K562 (cell line): ENCODE measurements at regions not wholly inside any gene's neighbourhood (a gene's known extent, or its start where the extent isn't known, plus 50 kb on each side); places are given as distances from the start of the nearest gene placed in this dataset.

Experiments
- ATAC-seq: fragments of 200-7000 bp; cut with Tn5 transposase; 3 replicates; pipeline ENCODE4 v1.9.1; 2020; ENCODE audit warnings: moderate library complexity
- BruUV-seq: library from RNA; stranded (reverse); fragments of 400-500 nt; replicated peaks from 2 replicates; lab custom pipeline; 2021; lab: Mats Ljungman, UMichigan
- CTCF ChIA-PET: fragments of 300-600 bp; formaldehyde crosslinking; extraction: SDS; loops from one replicate; lab custom pipeline; 2021; ENCODE audit warnings: low intra/inter-chr PET ratio; lab: Yijun Ruan, JAX
- POLR2A ChIA-PET: fragments of 300-600, 350-650 bp; sonication (Branson Sonifier 250); formaldehyde crosslinking; extraction: SDS; loops from one replicate; lab custom pipeline; 2021; ENCODE audit warnings: antibody characterized with exemption, inconsistent platforms; lab: Yijun Ruan, JAX
- DNase-seq, 4 experiments: peaks; one replicate each; pipeline versions ENCODE4 v3.0.0 to v3.0.0-alpha.2; 2011 to 2018; ENCODE audit warnings: low spot score in 3 of 4, mixed read lengths in 3 of 4; ENCODE audit errors: extremely low read depth in 1 of 4
- FAIRE-seq: peaks from 2 replicates; lab custom pipeline; 2011; peaks lifted over from hg19 to GRCh38; lab: Jason Lieb, UNC
- H2AFZ ChIP-seq: 2 replicates; pipeline ENCODE4 v1.6.0; 2011; ENCODE audit warnings: low read depth, low read length, control low read depth, inconsistent platforms
- H3K27ac ChIP-seq: fragments of 200-600 bp; 3 replicates; pipeline ENCODE4 v1.8.0; 2011; ENCODE audit warnings: low read depth, mild to moderate bottlenecking, control low read depth, inconsistent platforms, low read length, moderate library complexity, mixed read lengths; ENCODE audit errors: extremely low read depth
- H3K27me3 ChIP-seq, 2 experiments: fragments of 300-600 bp in 1 of 2; 2 replicates in 1 of 2; 3 replicates in 1 of 2; pipeline versions ENCODE4 v1.6.0 to v1.8.0; 2011; ENCODE audit warnings: inconsistent platforms in 2 of 2, low read length in 2 of 2, mild to moderate bottlenecking in 1 of 2, mixed read lengths in 1 of 2, moderate library complexity in 1 of 2; ENCODE audit not compliant: control insufficient read depth in 2 of 2, insufficient read depth in 2 of 2
- H3K36me3 ChIP-seq: fragments of 300-600 bp; 3 replicates; pipeline ENCODE4 v1.8.0; 2011; ENCODE audit warnings: mild to moderate bottlenecking, low read length, inconsistent platforms; ENCODE audit not compliant: control insufficient read depth, insufficient read depth
- H3K4me1 ChIP-seq, 2 experiments: fragments of 200-600 bp in 1 of 2; replicated peaks in 1 of 2; 2 replicates in 1 of 2; 3 replicates in 1 of 2; pipeline versions ENCODE4 v1.5.1 to v1.8.0; 2011; ENCODE audit warnings: inconsistent platforms in 2 of 2, low read length in 2 of 2, mild to moderate bottlenecking in 1 of 2, mixed read lengths in 1 of 2, moderate library complexity in 1 of 2; ENCODE audit not compliant: control insufficient read depth in 2 of 2, insufficient read depth in 2 of 2
- H3K4me2 ChIP-seq: 2 replicates; pipeline ENCODE4 v1.6.1; 2011; ENCODE audit warnings: low read length, control low read depth, inconsistent platforms, mixed read lengths; ENCODE audit not compliant: insufficient read depth
- H3K4me3 ChIP-seq: fragments of 200-600 bp; sonication (generic), shearing (Covaris generic); 2 replicates; pipeline ENCODE4 v1.5.1; 2016; ENCODE audit warnings: control low read depth, inconsistent platforms
- H3K79me2 ChIP-seq: fragments of 200-600 bp; 3 replicates; pipeline ENCODE4 v1.8.0; 2011; ENCODE audit warnings: low read length, inconsistent platforms; ENCODE audit not compliant: control insufficient read depth, insufficient read depth
- H3K9ac ChIP-seq, 2 experiments: 2 replicates each; pipeline versions ENCODE4 v1.6.0 to v1.6.1; 2011; ENCODE audit warnings: low read depth in 2 of 2, low read length in 2 of 2, control low read depth in 1 of 2, inconsistent platforms in 1 of 2, mild to moderate bottlenecking in 1 of 2, mixed read lengths in 1 of 2; ENCODE audit not compliant: insufficient read depth in 1 of 2
- H3K9me1 ChIP-seq: one replicate; pipeline ENCODE4 v1.6.0; 2011; ENCODE audit warnings: inconsistent platforms, mild to moderate bottlenecking, low read length, moderate library complexity; ENCODE audit not compliant: control insufficient read depth, insufficient read depth
- H3K9me3 ChIP-seq: replicated peaks from 2 replicates; pipeline ENCODE4 v1.5.1; 2011; ENCODE audit warnings: low read depth, low read length, inconsistent platforms; ENCODE audit not compliant: control insufficient read depth, insufficient read depth
- H4K20me1 ChIP-seq: replicated peaks from 2 replicates; pipeline ENCODE4 v1.6.1; 2011; ENCODE audit warnings: low read length, inconsistent platforms, mixed read lengths; ENCODE audit not compliant: control insufficient read depth, insufficient read depth
- FOXJ3 ChIP-seq: sonication (generic); formaldehyde crosslinking; IDR thresholded peaks from 2 replicates; pipeline ENCODE4 v1.4.0; 2020; ENCODE audit warnings: mild to moderate bottlenecking, missing genetic modification reagents
- GTF2A2 ChIP-seq: IDR thresholded peaks from 2 replicates; pipeline ENCODE4 v1.6.1; 2016; ENCODE audit warnings: mild to moderate bottlenecking, missing genetic modification characterization, missing compliant biosample characterization
- GTF2F1 ChIP-seq: IDR thresholded peaks from 2 replicates; pipeline ENCODE4 v1.6.1; 2011; ENCODE audit warnings: low read depth, low read length, improper control_type of control experiment
- HEY1 ChIP-seq: fragments of 250-450 bp; sonication (Bioruptor Pico); IDR thresholded peaks from 2 replicates; pipeline ENCODE4 v1.5.0; 2020; ENCODE audit warnings: mild to moderate bottlenecking, moderate library complexity, borderline replicate concordance
- MAZ ChIP-seq, 2 experiments: fragments of 450-650 bp in 1 of 2; sonication (generic) in 1 of 2; formaldehyde crosslinking; IDR thresholded peaks in 1 of 2; conservative IDR thresholded peaks in 1 of 2; 2 replicates each; pipeline versions ENCODE4 v1.4.0 to v1.5.0; 2020; ENCODE audit warnings: mild to moderate bottlenecking in 1 of 2, missing genetic modification reagents in 1 of 2
- MYC ChIP-seq, 2 experiments: fragments of 250-450 bp in 1 of 2; sonication (Bioruptor Pico) in 1 of 2; IDR thresholded peaks; 2 replicates each; pipeline versions ENCODE4 v1.5.1 to v1.6.1; 2012 to 2021; ENCODE audit warnings: low read depth in 2 of 2, borderline replicate concordance in 1 of 2, improper control_type of control experiment in 1 of 2, low read length in 1 of 2, mild to moderate bottlenecking in 1 of 2, moderate library complexity in 1 of 2
- NFATC3 ChIP-seq: fragments of 450-650 bp; IDR thresholded peaks from 2 replicates; pipeline ENCODE4 v1.6.1; 2017; ENCODE audit warnings: mild to moderate bottlenecking
- NRF1 ChIP-seq, 2 experiments: fragments of 450-650 bp; IDR thresholded peaks in 1 of 2; conservative IDR thresholded peaks in 1 of 2; 2 replicates each; pipeline ENCODE4 v1.6.1; 2014; ENCODE audit warnings: mild to moderate bottlenecking in 2 of 2
- RBM25 ChIP-seq: fragments of 200-400 bp; formaldehyde crosslinking; IDR thresholded peaks from 2 replicates; pipeline ENCODE4 v1.6.1; 2018; ENCODE audit warnings: low read length, low read depth, moderate library complexity; ENCODE audit not compliant: severe bottlenecking
- TBL1XR1 ChIP-seq, 2 experiments: IDR thresholded peaks; 2 replicates each; pipeline ENCODE4 v1.6.1; 2012; ENCODE audit warnings: improper control_type of control experiment in 2 of 2, low read length in 2 of 2, mild to moderate bottlenecking in 1 of 2
- TSC22D4 ChIP-seq: fragments of 450-650 bp; IDR thresholded peaks from 2 replicates; pipeline ENCODE4 v1.6.1; 2016; ENCODE audit warnings: missing genetic modification characterization, missing biosample characterization, control low read depth
- XRCC3 ChIP-seq: fragments of 450-650 bp; IDR thresholded peaks from 2 replicates; pipeline ENCODE4 v1.6.1; 2017; ENCODE audit warnings: mild to moderate bottlenecking, moderate library complexity
- ZNF778 ChIP-seq: fragments of 450-650 bp; formaldehyde crosslinking; IDR thresholded peaks from 2 replicates; pipeline ENCODE4 v1.4.0; 2020; ENCODE audit warnings: mild to moderate bottlenecking, moderate library complexity
- WGBS: fragments of 100-300 bp; shearing (Covaris generic); methylation state at CpG from one replicate; pipeline ENCODE4 v1.1.6; 2016; ENCODE audit warnings: low coverage, mixed read lengths; ENCODE audit not compliant: insufficient coverage; ENCODE audit errors: missing lambda C conversion rate; 5-methylcytosine and 5-hydroxymethylcytosine counted together
- in situ Hi-C: fragments of 300-500 bp; cut with MboI; formaldehyde crosslinking; loops from 4 replicates; pipeline ENCODE4 v1.15.0; 2018; ENCODE audit warnings: inconsistent platforms, mixed read lengths
- intact Hi-C: fragments of 100-400 bp; cut with micrococcal nuclease; formaldehyde crosslinking; loops from 2 replicates; pipeline ENCODE4 v1.14.2; 2022

- H3K4me3 ChIP-seq: no peak overlapping the region
- no peak for ATAC-seq
- no peaks in the 10 kb centered on the region for H4K20me1 ChIP-seq
- no peak for FAIRE-seq
- H2AFZ ChIP-seq: no peak overlapping the region
- no TSS peak for BruUV-seq
- POLR2A ChIA-PET: interaction anchor here (0.5 kb wide), 2 partner anchors 770 to 776 kb away, joined by 3 to 4 read pairs; no protein-coding TSS in a partner anchor
- H3K36me3 ChIP-seq: no peaks in the 10 kb centered on the region
- no peak overlapping the region for H3K9ac ChIP-seq
- TF ChIP-seq GTF2A2 (tag) (no peak), MAZ (CRISPR knock-in tag; conservative IDR thresholded peaks at IDR 0.05 in 1 of 2, IDR thresholded peaks at IDR 0.05 in 1 of 2) (no peak), MYC (IDR thresholded peaks at IDR 0.05; ENCODE audit: low read depth, low read length) (no peak), MYC (CRISPR knock-in tag; IDR thresholded peaks at IDR 0.05; ENCODE audit: borderline replicate concordance, low read depth) (no peak), NFATC3 (no peak), GTF2F1 (no peak), ZNF778 (no peak), HEY1 (CRISPR knock-in tag) (no peak), RBM25 (no peak), FOXJ3 (CRISPR knock-in tag) (no peak), TSC22D4 (no peak), TBL1XR1 (IDR thresholded peaks at IDR 0.05; ENCODE audit: low read length in 2 of 2) (no peak), NRF1 (conservative IDR thresholded peaks at IDR 0.05 in 1 of 2, IDR thresholded peaks at IDR 0.05 in 1 of 2) (no peak), XRCC3 (no peak)
- no peaks in the 10 kb centered on the region for H3K9me3 ChIP-seq
- DNase-seq: no peak
- intact Hi-C loops (no loop called here), in situ Hi-C loops (no loop called here)
- H3K79me2 ChIP-seq: no peaks in the 10 kb centered on the region
- H3K4me1 ChIP-seq: no peaks in the 10 kb centered on the region
- no peak overlapping the region for H3K4me2 ChIP-seq
- CTCF ChIA-PET: no interaction called here
- no peaks in the 10 kb centered on the region for H3K9me1 ChIP-seq
- H3K27me3 ChIP-seq: no peaks in the 10 kb centered on the region
- no peak overlapping the region for H3K27ac ChIP-seq
- WGBS: 0% methylated on average over 3 of the region's 3 CpGs
Measured at GRCh38 chr20:52760791-52761190, 211.4 kb upstream of the TSHZ2 start.
